HuH-7.5 (cell line): ENCODE measurements at regions not wholly inside any gene's neighbourhood (a gene's known extent, or its start where the extent isn't known, plus 50 kb on each side); places are given as distances from the start of the nearest gene placed in this dataset.
"Not testable (repeated sequence)": the region's sequence is repeated elsewhere in the genome, so short reads cannot be mapped to it uniquely, and the experiment has no call there.

Experiments
- DNase-seq: peaks from one replicate; pipeline ENCODE4 v3.0.0; 2011; ENCODE audit warnings: low spot score

- no peak for DNase-seq
Measured at GRCh38 chr13:79870766-79871165, 389.8 kb downstream of the NDFIP2 start.

GRCh38 chr13:79870123-79870522, 389.2 kb downstream of the NDFIP2 start:
- no peak for DNase-seq

- peak; percentile 10 for DNase-seq
Measured at GRCh38 chr13:79869326-79869725, 388.4 kb downstream of the NDFIP2 start.

- DNase-seq, result no peak
Measured at GRCh38 chr13:79867254-79867653, 386.3 kb downstream of the NDFIP2 start.

GRCh38 chr13:79866436-79866835, 385.5 kb downstream of the NDFIP2 start:
- no peak for DNase-seq

- DNase-seq, result no peak
Measured at GRCh38 chr13:79862515-79862914, 381.6 kb downstream of the NDFIP2 start.

GRCh38 chr13:79861731-79862130, 380.8 kb downstream of the NDFIP2 start:
- DNase-seq, result peak; percentile 67

- DNase-seq, result no peak
Measured at GRCh38 chr13:79860791-79861190, 379.8 kb downstream of the NDFIP2 start.

- DNase-seq, result no peak
Measured at GRCh38 chr13:79859756-79860155, 378.8 kb downstream of the NDFIP2 start.

GRCh38 chr13:79853251-79853650, 372.3 kb downstream of the NDFIP2 start:
- DNase-seq, result no peak

- DNase-seq, result no peak
Measured at GRCh38 chr13:79851318-79851717, 370.4 kb downstream of the NDFIP2 start.

GRCh38 chr13:79847882-79848592, 367.1 kb downstream of the NDFIP2 start:
- no peak for DNase-seq

- DNase-seq, result no peak
Measured at GRCh38 chr13:79846386-79846785, 365.4 kb downstream of the NDFIP2 start.

- peak; percentile 15 for DNase-seq
Measured at GRCh38 chr13:79837741-79838450, 356.9 kb downstream of the NDFIP2 start.

- DNase-seq, result not testable (repeated sequence)
Measured at GRCh38 chr13:79836121-79836520, 355.2 kb downstream of the NDFIP2 start.

GRCh38 chr13:79834876-79835275, 353.9 kb downstream of the NDFIP2 start:
- DNase-seq, result no peak

GRCh38 chr13:79833991-79834390, 353.0 kb downstream of the NDFIP2 start:
- DNase-seq, result no peak

GRCh38 chr13:79831556-79831955, 350.6 kb downstream of the NDFIP2 start:
- DNase-seq, result no peak

- no peak for DNase-seq
Measured at GRCh38 chr13:79830945-79831344, 350.0 kb downstream of the NDFIP2 start.

- no peak for DNase-seq
Measured at GRCh38 chr13:79830426-79830825, 349.5 kb downstream of the NDFIP2 start.

- no peak for DNase-seq
Measured at GRCh38 chr13:79829880-79830279, 348.9 kb downstream of the NDFIP2 start.

- DNase-seq, result no peak
Measured at GRCh38 chr13:79825959-79826358, 345.0 kb downstream of the NDFIP2 start.

GRCh38 chr13:79815041-79815440, 334.1 kb downstream of the NDFIP2 start:
- no peak for DNase-seq
